ENCODE measurements at regions not wholly inside any gene's neighbourhood (a gene's known extent, or its start where the extent isn't known, plus 50 kb on each side); places are given as distances from the start of the nearest gene placed in this dataset.
"Not testable (repeated sequence)": the region's sequence is repeated elsewhere in the genome, so short reads cannot be mapped to it uniquely, and the experiment has no call there.

DNA sequence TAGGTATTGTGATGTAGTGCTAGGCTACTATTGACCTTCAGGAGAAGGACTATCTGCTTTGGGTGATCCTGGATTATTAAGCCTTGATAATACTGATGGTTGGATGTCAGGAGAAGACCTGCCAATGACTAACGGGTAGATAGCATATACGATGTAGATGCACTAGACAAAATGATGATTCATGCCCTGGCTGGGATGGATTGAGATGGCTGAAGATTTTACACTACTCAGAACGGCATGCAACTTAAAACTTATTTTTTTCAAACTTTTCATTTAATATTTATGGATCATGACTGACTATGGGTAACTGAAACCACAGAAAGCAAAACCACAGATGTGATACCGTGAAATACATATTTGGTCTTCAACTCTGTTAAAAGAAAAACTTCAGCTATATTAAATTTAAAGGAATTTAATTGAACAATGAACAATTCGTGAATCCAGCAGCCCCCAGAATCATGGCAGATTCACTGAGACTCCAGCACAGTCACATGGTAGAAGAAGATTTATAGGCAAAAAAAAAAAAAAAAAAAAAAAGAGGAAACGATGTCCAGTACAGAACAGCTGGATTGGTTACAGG is 124.6 kb upstream of the CDK13 start:
- DNase-seq (ENCODE audit: low read depth, low spot score), result no peak

DNA sequence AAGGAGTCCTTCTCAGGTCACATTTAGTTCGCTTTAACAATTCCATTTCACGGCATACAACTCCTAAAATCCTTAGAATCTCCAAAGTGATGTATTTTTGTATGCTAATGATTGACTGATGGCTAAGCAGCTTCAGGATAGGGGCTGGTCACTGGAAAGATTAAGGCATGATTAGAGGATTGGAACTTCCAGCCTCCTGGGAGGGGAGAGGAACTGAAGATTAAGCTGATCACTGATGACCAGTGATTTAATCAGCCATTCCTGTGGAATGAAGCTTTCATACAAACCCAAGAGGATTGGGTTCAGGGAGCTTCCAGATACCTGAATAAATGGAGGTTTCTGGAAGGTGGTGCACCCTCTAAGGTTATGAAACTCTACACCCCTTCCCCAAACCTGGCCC is 123.9 kb upstream of the CDK13 start:
- no peak for DNase-seq (ENCODE audit: low read depth, low spot score)

DNA sequence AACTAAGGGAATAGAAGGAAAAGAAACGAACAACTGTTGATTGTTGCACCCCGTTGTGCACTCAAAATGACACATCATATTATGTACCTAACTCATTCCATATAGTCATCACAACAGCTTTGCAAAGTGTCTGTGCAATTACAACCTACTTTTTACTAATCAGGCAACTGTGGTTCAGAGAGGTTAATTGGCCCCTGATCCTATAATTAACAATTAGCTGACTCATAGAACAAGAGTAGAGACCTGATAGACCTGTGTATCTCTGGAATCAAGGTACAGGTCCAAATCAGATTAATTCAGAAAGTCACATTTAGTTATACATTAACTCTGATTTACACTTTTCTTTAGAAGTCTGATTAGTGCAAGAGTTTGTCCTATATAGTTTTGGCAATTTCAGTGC is 122.5 kb upstream of the CDK13 start:
- no peak for DNase-seq (ENCODE audit: low read depth, low spot score)

DNA sequence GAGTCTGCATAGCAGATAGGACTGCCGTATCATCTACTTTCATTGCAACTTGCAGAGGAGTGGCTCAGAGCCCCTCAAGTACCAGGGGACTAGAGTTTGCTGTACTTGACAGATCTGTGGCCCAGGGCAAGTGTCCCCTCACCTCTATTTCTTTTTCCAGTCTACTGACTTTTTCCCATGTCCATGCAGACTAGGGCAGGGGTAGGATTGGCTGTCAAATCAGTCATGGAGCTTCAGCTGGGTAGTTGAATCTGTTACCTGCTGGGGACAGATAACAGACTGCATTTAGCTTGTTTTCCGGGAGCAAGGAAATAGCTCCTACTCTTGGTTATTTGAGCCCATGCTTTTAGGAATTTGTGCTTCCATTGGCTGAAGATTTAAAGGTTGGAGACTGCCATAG is 121.0 kb upstream of the CDK13 start:
- DNase-seq (ENCODE audit: low read depth, low spot score), result no peak

DNA sequence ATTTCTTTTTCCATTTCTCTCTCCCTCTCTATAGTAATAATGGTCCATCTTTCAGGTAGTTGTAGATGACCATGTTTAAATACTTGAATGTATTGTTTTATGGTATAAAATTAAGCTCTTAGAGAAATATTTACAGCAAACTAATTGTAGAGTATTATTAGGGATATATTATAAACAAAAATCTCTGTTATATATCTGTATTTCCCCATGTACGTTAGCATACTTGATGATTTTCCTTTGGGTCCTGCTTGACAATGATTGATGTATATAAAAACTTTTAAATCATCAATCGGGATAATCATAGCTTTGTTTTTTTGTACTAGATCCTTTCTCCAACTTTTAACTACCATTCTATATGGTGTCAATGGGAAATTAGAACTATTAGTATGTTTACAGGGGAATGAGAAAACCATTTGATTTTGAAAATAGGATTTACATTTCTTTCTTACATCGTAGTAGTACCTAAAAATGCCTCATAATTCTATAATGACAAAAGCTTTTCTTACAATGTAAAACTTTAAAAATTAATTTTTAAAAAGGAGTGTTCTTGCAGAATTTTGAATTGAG is 117.5 kb upstream of the CDK13 start:
- no peak for DNase-seq (ENCODE audit: low read depth, low spot score)

DNA sequence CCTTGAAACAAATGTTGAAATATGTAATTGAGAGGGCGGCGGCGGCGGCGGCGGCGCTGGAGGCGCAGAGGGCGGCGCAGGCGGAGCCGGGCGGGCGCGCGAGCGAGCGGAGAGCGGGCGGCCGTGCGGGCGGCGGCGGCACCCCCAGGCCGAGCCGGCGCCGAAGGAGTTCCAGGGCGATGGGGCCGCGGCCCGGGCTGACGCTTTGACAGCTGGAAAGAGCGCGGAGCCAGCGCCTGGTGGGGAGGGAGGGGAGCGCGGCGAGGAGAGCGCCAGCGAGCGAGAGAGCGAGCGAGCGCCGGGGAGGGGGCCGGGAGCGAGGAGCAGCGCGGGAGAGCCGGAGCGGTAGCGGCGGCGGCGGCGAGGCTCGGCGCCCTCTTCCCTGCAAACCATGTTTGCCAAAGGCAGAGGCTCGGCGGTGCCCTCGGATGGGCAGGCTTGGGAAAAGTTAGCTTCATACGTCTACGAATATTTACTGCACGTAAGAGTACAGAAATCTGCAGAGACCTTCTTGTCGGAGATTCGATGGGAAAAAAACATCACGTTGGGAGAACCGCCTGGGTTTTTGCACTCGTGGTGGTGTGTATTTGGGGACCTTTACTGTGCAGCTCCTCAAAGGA is 116.8 kb upstream of the CDK13 start:
- peak; percentile 17 for DNase-seq (ENCODE audit: low read depth, low spot score)

DNA sequence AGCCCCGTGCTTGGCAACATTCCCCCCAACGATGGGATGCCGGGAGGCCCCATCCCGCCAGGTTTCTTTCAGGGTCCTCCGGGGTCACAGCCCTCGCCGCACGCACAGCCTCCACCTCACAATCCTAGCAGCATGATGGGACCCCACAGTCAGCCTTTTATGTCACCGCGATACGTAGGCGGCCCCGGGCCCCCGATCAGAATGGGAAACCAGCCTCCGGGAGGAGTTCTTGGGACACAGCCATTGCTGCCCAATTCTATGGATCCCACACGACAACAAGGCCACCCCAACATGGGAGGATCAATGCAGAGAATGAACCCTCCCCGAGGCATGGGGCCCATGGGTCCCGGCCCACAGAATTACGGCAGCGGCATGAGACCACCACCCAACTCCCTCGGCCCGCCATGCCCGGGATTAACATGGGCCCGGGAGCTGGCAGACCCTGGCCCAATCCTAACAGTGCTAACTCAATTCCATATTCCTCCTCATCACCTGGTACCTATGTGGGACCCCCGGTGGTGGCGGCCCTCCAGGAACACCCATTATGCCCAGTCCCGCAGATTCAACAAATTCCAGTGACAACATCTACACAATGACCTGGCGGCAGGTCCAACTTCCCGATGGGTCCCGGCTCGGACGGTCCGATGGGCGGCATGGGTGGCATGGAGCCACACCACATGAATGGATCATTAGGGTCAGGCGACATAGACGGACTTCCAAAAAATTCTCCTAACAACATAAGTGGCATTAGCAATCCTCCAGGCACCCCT is 116.0 kb upstream of the CDK13 start:
- not testable (repeated sequence) for DNase-seq (ENCODE audit: low read depth, low spot score)

DNA sequence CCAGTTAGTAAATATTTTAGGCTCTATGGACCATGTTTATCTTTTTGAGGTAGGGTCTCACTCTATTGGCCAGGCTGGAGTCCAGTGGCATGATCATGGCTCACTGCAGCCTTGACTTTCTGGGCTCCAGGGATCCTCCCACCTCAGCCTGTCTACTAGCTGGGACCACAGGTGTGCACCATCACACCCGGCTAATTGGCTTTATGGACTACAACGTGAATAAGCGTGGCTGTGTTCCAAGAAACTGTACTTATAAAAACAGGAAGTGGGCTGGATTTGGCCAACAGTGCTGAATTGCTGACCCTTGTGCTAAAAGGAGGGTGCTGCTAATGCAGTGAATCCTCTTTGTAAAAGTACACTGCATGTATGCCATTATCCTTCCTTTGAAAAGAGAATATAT is 111.7 kb upstream of the CDK13 start:
- no peak for DNase-seq (ENCODE audit: low read depth, low spot score)

DNA sequence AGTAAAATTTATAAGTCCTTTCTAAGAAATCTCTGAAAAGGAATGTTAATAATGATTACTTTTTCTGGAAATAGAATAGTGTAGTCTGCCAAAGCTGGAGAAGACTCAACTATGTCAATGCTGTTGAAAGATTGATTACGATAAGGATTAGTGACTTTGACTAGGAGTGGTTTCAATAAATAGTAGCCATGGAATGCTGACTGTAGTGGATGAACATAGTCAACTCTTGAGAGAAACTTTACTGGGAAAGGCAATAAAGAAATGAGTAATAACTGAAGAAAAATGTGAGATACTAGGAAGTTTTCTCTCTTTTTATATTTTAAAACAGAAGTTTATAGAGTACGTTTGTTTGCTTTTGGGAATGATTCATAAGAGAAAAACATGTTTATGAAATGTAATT is 105.0 kb upstream of the CDK13 start:
- no peak for DNase-seq (ENCODE audit: low read depth, low spot score)

DNA sequence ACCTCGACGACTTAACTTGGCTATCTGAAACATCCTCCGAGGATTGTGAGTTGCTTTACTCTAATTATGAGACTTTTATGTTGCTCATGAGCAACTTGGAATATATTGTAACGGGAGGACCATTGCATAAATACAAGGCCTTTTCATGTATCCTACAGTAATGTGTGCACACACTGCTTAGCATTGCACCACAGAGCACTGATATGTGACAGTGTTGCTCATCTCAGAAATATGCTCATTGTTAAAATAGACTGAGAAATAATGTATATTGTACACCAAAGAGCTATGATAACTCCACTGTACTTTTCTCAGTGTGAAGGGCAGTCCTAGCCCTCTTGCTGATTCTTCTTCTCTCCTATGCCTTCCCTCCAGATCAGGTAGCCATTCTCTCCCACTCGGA is 102.8 kb upstream of the CDK13 start:
- no peak for DNase-seq (ENCODE audit: low read depth, low spot score)

DNA sequence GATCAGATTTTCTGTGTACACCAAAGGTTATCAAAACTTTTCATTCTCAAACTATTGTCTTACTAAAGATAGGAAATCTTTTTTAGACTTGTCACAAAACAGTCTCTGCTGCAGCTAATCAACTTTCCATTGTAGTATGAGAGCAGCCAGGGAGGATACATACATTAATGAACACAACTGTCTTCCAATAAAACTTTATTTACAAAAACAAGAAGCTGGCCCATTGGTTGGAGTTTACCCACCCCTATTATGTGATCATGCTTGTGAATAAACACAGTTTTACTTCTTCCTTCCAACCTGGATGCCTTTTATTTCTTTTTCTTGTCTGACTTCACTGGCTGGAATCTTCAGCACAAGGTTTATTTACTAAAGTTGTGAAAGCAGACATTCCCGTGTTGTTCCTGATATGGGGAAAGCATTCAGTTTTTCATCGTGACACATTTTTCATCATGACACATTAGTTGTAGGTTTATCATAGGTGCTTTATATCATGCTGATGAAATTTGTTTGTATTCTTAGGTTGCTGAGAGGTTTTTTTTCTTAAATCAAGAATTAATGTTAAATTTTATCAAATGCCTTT is 98.5 kb upstream of the CDK13 start:
- no peak for DNase-seq (ENCODE audit: low read depth, low spot score)

DNA sequence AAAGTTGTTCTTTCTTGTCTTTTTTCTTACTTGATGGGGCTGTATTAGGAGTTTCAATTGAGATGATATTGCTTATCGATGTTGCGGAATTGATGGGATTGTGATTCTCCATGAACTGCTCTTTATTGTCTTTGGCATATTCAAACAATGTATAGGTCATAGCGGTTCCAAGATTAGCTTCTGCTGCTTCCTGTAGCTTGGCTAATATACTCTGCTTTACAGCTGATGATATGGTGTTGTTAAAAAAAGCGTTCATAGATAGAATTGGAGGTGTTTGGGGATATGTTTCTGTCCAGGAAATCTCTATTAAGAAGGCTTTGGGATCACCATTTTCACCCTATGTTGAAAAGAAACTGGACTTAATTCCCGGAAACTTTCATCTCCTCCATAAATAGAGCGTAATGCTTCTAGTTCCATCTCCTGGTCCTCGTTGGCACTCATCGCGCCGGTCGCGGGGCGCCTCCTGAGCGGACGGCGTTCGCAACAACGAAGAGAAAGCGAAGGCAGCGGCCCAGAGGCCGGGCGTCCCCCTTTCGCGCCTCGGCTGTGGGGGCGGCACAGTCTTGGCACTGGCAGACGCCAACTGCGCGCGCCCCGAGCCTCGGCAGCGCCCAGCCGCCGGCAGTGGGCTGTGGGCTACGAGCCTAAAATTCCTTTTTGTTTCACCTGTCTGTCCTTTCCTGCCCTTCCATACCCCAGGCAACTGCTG is 95.3 kb upstream of the CDK13 start:
- DNase-seq (ENCODE audit: low read depth, low spot score), result not testable (repeated sequence)

DNA sequence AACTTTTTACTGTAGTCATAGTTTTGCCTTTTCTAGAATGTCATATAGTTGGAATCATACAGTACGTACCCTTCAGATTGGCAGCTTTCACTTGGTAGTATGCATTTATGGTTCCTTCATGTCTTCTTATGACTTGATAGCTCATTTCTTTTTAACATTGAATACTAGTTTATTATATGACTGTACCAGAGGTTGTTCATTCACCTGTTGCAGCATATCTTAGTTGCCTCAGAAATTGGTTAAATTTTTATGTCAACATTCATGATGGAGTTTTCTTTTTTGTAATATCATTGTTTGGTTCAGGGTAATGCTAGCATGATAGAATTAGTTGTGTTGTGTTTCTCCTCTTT is 94.8 kb upstream of the CDK13 start:
- DNase-seq (ENCODE audit: low read depth, low spot score), result no peak

DNA sequence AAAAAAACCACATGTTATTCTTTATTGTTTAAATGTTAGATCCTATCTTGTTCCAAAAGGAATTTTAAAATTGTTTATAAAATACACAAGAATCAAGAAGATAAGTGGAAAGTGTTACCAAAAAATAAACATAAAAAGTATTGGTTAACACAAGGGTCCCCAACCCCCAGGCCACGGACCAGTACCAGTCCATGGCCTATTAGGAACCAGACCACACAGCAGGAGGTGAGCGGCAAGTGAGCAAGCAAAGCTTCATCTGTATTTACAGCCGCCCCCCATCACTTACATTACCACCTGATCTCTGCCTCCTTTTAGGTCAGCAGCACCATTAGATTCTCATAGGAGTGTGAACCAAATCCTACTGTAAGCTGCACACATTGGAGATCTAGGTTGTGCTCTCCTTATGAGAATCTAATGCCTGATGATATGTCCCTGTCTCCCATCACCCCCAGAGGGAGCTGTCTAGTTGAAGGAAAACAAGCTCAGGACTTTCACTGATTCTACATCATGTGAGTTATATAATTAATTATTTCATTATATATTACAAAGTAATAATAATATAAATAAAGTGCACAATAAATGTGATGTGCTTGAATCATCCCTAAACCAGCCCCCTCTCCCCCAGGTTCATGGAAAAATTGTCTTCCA is 86.3 kb upstream of the CDK13 start:
- DNase-seq (ENCODE audit: low read depth, low spot score), result not testable (repeated sequence)

DNA sequence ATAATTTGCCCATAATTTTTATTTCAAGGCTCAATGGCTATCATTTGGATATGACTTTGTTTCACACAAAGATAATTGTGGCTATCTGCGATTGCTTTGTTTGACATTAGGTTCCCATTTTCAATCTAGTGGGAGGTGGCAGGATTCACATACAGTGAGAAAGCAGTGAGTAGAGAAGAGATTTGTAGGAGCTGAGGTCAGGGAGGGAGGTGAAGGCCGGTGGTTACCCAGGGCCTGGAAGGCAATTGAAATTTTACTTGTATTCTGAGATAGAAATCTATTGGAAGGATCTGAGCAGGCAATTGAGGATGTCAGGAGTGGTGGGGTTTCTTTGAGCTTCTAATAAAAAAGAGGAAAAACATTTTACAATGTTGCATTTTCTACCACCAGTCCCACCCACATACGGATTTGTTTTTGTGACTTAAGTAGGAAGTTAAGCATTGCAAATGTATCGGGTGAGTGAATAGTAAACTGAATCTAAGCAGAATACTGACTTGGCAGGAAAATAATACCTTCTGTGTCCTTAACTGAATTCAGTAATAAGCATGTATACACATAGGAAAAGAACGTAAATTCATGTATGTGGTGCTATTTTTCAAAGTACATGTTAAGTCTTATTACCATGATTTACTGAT is 80.1 kb upstream of the CDK13 start:
- DNase-seq (ENCODE audit: low read depth, low spot score), result not testable (repeated sequence)

DNA sequence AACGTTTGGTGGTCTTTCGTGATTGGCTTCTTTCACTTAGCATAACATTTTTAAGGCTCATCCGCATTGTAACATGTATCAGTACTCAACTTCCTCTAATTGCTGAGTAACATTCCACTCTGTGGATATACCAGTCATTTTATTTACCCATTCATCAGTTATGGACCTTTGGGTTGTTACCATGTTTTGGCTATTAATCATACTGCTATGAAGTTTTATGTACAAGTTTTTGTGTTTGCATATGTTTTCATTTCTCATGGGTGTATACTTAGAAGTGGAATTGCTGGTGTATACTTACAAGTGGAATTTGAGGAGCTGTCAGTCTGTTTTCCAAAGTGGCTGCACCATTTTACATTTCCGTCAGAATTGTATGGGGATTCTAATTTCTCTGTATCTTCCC is 78.4 kb upstream of the CDK13 start:
- not testable (repeated sequence) for DNase-seq (ENCODE audit: low read depth, low spot score)

DNA sequence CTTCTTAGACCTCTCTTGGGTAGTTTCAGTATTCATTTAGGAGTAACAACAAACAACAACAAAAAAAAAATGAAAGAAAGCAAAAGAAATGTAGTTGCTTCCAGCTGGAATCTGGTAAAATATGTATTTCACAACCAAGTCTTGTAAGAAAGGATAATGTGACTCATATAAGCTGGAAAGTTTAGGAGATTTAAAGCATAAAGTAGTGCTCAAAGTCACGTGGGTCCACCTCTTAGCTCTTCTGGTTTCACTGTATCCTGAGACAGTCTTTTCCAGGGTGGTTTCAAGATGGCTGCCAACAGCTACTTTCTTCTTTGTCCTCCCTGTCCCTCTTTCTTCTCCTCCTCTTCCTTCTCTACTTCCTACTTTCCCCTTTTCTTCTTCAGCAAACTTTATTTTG is 69.5 kb upstream of the CDK13 start:
- DNase-seq (ENCODE audit: low read depth, low spot score), result no peak

DNA sequence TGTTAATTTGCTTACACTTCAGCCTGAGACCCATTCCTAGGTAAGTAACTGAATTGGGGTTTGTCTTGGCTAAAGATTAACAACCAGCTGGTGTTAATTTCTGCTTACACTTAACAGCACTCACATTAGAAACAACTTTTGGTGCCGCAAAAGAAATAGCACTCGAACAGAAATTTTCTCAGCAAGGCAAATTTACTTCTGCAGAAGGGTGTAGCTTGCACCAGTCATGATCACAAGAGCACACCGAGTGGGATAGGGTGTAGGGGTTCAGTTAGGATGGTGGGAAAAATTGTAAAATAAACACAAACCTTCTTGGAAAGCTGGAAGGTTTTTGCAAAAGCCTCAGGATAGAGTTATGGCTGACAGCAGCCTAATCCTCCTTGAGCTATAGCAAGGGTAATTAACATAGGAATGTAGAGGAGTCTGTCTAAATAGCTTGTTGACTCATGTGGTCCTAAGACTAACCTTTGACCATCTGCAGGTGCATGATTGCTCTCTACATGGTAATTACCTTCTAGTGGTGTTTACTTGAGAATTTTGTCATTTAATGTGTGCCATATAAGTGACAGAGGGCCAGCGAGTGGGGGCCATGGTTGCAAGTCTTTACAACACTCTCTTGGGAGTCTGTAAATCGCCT is 67.8 kb upstream of the CDK13 start:
- DNase-seq (ENCODE audit: low read depth, low spot score), result no peak

DNA sequence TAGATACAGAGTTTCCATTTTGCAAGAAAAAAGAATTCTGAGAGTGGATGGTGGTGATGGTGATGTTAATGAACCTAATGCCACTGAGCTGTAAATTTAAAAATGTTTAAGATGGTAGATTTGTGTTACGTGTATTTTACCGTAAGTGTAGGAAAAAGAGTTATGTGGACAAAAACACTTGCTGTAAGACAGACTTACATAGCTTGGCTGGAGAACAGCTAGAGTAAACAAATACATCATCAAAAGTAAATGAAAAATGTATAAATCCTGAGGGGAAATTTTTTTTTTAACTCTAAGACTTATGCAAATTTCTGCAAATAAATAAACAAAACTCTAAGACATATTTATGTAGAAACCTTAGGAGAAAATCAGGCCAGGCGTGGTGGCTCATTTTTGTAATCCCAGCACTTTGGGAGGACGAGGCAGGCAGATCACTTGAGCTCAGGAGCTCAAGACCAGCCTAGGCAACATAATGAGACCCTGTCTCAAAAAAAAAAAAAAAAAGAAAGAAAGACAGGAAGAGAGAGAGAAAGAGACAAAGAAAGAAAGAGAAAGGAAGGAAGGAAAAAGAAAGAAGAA is 66.2 kb upstream of the CDK13 start:
- no peak for DNase-seq (ENCODE audit: low read depth, low spot score)
